GM12891 (cell line): ENCODE measurements at regions not wholly inside any gene's neighbourhood (a gene's known extent, or its start where the extent isn't known, plus 50 kb on each side); places are given as distances from the start of the nearest gene placed in this dataset.

Experiments used
- DNase-seq: peaks from one replicate; pipeline ENCODE4 v3.0.0; 2011; ENCODE audit warnings: low spot score; ENCODE audit not compliant: insufficient read length
- FAIRE-seq: peaks from 2 replicates; lab custom pipeline; 2011; peaks lifted over from hg19 to GRCh38; lab: Jason Lieb, UNC
- PAX5 ChIP-seq: IDR thresholded peaks from 2 replicates; pipeline ENCODE4 v1.6.1; 2011; ENCODE audit warnings: low read length, moderate library complexity, mild to moderate bottlenecking; ENCODE audit not compliant: insufficient read depth, severe bottlenecking
- POLR2A ChIP-seq: IDR thresholded peaks from 2 replicates; pipeline ENCODE4 v1.6.1; 2011; ENCODE audit warnings: low read depth, low read length, control low read depth
- POLR2AphosphoS5 ChIP-seq: IDR thresholded peaks from 2 replicates; pipeline ENCODE4 v1.6.1; 2011; ENCODE audit warnings: low read depth, low read length, control low read depth
- POU2F2 ChIP-seq: IDR thresholded peaks from 2 replicates; pipeline ENCODE4 v1.6.1; 2011; ENCODE audit warnings: low read depth, mild to moderate bottlenecking, control low read depth, low read length, moderate library complexity
- SPI1 ChIP-seq: IDR thresholded peaks from 2 replicates; pipeline ENCODE4 v1.6.1; 2011; ENCODE audit warnings: low read depth, low read length, control low read depth
- TAF1 ChIP-seq: IDR thresholded peaks from 2 replicates; pipeline ENCODE4 v1.6.1; 2011; ENCODE audit warnings: low read depth, low read length, control low read depth

- DNase-seq: no peak
- TF ChIP-seq TAF1 (no peak), SPI1 (no peak), POU2F2 (no peak), POLR2AphosphoS5 (no peak), POLR2A (no peak), PAX5 (no peak)
- FAIRE-seq: no peak
Observed at GRCh38 chr2:223541546-223541945, 60.6 kb downstream of the SCG2 start.

DNA sequence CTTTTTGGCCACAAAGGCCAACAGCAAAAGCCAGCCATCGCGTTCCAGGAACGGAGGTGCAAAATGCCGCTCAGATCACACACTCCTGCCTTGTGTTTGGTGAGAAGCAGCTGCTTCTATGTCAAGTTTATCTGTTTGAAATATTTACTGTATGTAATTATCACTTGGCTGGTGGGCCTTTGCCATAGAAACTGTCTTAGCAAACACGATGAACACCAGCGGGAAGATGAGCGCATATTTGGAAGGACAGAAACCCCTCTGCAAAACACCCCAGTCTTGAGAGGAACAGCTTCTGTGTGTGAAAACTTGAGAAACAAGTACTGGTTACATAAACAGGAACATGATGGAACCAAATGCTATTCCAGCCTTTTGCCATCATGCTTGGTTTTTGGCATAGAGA, 59.7 kb downstream of the SCG2 start:
- DNase-seq (no peak), FAIRE-seq (no peak)
- TF ChIP-seq POU2F2: no peak
- no peak for TF ChIP-seq POLR2A
- TF ChIP-seq PAX5: no peak
- TF ChIP-seq SPI1: no peak
- no peak for TF ChIP-seq POLR2AphosphoS5
- no peak for TF ChIP-seq TAF1

- DNase-seq: no peak
- TF ChIP-seq TAF1 (no peak), PAX5 (no peak)
- FAIRE-seq: no peak
Observed at GRCh38 chr2:223545406-223545805, 56.8 kb downstream of the SCG2 start.

- FAIRE-seq: no peak
- DNase-seq: no peak
- TF ChIP-seq SPI1 (no peak), POLR2A (no peak), POU2F2 (no peak), TAF1 (no peak), POLR2AphosphoS5 (no peak), PAX5 (no peak)
Observed at GRCh38 chr2:223545830-223546229, 56.3 kb downstream of the SCG2 start.
